ENCODE measurements at regions not wholly inside any gene's neighbourhood (a gene's known extent, or its start where the extent isn't known, plus 50 kb on each side); places are given as distances from the start of the nearest gene placed in this dataset.

DNA sequence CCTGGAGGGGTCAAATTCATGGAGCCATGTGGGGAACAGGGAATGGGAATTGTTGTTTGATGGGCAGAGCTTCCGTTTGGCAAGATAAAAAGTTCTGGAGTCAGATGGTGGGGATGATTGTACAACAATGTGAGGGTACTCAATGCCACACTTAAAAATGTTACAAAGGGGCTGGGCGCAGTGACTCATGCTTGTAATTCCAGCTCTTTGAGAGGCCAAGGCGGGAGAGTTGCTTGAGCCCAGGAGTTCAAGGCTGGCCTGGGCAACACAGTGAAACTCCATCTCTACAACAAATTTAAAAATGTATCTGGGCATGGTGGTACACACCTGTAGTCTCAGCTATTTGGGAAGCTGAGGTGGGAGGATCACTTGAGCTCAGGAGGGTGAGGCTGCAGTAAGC, 66.0 kb upstream of the DIO3 start:
- TF ChIP-seq, protein P1, sequence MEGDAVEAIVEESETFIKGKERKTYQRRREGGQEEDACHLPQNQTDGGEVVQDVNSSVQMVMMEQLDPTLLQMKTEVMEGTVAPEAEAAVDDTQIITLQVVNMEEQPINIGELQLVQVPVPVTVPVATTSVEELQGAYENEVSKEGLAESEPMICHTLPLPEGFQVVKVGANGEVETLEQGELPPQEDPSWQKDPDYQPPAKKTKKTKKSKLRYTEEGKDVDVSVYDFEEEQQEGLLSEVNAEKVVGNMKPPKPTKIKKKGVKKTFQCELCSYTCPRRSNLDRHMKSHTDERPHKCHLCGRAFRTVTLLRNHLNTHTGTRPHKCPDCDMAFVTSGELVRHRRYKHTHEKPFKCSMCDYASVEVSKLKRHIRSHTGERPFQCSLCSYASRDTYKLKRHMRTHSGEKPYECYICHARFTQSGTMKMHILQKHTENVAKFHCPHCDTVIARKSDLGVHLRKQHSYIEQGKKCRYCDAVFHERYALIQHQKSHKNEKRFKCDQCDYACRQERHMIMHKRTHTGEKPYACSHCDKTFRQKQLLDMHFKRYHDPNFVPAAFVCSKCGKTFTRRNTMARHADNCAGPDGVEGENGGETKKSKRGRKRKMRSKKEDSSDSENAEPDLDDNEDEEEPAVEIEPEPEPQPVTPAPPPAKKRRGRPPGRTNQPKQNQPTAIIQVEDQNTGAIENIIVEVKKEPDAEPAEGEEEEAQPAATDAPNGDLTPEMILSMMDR (IDR thresholded peaks at IDR 0.05), result no peak
- TF ChIP-seq POLR2A (IDR thresholded peaks at IDR 0.05), result no peak

Measured in right lobe of liver (tissue), 4 donors.